ENCODE measurements at regions not wholly inside any gene's neighbourhood (a gene's known extent, or its start where the extent isn't known, plus 50 kb on each side); places are given as distances from the start of the nearest gene placed in this dataset.
"Not testable (repeated sequence)": the region's sequence is repeated elsewhere in the genome, so short reads cannot be mapped to it uniquely, and the experiment has no call there.

DNA sequence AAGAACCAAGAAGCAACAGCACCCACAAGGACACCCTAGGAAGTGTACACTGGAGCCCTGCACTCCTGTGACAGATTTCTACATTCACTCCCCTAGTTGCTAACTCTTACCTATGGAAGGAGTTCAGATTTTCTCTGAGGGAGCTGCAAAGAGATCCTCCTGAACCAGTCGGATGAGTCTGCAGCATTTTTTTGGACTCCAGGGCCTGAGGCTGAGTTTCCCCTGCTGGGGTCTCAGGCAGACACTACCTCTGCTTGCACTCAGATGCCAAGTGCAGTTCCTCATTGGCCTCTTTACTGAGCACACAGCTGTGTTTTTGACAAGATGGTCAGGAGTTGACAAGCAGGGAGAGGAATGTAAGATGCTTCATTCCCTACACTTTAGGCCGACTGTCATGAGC is 153.2 kb upstream of the RBM19 start:
- no peak for DNase-seq

DNA sequence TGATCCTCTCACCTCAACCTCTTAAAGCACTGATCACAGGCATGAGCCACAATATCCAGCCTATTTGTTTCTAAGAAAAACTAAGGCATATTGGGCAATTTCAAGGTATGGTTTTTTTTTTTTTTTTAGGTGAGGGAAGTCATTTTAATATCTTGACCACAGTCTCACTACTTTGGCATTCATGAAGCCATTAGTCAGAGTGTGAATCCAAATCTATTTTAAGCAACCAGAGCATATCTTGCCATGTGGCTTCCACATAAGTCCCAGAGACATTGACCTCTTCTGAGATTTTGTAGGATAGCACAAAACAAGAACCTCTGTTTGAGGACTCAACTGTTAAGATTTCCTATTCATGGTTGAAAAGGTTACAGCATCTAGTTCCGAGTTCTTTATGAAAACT is 130.3 kb upstream of the RBM19 start:
- no peak for DNase-seq

DNA sequence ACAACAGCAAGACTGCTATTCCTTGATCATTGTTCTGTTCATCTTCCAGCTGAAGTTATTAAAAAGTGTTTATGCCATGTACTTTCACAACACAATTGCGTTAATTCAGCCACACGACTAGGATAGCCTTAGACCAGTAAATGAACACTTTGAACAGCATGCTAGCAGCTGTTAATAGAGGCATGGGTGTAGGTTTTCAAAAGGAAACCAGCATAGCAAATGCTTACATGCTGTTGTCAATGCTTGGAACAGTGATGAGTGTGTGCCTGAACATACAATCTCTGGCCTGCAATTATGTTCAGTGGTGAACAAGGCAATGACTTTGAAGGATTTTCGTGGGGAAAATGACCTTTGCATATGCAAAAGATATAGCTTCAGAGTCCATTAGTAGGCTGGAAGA is 127.4 kb upstream of the RBM19 start:
- no peak for DNase-seq

DNA sequence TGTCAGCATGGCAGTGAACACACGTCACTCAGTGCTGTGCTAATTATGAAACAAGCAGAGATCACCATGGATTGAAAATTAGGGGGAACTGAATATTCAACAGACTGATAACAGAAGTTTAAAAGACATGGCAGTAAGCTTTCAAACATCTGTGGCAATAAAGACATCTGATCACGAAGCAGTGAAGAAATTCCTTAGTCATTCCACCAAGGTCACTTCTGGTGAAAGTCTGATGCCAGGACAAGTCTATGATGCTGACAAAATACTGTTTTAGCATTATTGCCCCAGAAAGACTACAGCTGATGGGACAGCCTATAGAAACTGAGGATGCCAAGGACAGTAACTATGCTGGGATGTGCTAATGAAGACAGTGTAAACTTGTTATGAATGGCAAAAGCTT is 126.9 kb upstream of the RBM19 start:
- DNase-seq = no peak

DNA sequence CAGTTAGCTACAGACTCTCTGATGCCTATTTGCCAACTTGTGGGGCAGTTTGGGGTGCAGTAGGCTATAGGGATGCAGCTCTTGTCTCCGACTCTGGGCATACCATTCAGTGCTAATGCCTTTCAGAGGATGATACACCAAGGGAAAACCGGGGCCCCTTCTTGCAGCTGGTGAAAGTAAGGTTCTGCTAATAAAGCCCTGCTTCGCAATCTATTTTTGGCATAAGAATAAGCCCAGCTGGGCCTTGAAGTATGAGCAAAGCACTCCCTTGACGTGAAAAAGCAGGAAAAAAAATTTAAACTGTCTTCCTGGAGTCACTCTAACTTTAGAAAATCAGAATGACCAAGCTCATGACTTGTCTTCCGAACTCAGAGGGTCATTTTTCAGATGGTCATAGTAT is 124.1 kb upstream of the RBM19 start:
- no peak for DNase-seq

DNA sequence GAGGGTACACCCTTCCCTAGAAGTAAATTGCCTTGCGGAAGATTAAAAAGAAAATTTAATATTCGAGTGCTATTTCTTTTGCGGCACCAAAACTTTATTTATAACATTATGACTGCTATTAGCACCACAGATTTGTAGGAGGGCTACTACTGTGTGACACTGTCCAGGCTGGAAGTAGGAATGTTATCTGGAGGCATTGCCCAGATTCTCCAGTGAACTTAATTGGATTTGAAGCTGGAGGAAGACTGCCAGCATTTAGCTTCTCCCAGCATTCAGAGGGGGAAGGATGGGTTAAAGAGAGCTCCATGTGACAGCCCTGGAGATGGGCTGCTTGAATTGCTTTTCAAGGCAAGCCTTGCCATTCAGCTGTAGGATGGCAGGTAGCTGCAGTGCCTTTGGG is 107.0 kb upstream of the RBM19 start:
- no peak for DNase-seq

DNA sequence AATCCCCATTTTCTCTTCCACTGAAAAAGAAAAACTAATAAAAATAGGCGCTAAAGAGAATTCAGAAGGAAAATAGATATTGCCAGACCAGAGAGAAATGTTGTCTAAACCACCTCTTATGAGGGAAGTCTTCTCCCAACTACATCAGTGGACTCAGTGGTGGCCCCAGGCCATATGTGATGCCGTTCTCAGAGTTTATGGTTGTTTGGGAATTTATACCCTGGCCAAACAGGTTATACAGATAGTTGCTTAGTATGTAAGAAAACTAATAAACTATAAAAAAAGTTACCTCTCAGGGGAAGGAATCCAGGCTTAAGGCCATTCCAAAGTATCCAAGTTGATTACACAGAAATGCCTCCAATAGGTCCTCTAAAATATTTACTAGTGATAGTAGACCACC is 103.4 kb upstream of the RBM19 start:
- DNase-seq = no peak

DNA sequence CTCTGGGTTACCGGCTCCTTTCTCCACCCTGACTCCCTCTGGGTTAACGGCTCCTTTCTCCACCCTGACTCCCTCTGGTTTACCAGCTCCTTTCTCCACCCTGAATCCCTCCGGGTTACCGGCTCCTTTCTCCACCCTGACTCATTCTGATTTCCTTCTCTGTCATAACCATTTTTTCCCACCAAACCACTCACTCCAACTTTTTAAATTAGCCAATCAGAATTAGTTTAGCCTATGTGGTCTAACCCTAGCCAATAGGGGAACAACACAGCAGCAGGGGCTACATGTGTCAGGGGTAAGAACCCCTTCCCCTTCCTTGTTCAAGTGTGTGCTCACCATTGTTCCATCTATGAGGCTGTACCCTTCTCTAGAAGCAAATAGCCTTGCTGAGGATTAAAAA is 98.4 kb upstream of the RBM19 start:
- no peak for DNase-seq

DNA sequence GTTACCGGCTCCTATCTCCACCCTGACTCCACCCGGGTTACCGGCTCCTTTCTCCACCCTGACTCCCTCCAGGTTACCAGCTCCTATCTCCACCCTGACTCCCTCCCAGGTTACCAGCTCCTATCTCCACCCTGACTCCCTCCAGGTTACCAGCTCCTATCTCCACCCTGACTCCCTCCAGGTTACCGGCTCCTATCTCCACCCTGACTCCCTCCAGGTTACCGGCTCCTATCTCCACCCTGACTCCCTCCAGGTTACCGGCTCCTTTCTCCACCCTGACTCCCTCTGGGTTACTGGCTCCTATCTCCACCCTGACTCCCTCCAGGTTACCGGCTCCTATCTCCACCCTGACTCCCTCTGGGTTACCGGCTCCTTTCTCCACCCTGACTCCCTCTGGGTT is 97.9 kb upstream of the RBM19 start:
- not testable (repeated sequence) for DNase-seq

DNA sequence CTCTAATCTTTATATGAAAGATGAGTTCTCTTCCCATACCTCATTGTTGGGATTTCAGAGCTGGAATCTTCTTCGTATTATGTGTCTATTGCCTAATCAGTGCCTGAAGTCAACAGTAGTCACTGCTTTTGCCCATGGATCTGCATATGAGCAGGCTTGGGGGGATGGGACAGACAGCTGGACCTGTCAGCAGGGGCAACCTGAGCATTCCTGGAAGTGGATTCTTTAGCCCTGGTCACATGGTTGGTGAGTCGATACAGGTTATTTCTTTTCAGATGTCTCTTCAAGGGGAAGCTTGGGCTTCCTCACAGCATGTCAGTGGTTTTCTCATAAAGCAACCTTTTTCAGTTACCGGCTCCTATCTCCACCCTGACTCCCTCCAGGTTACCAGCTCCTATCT is 97.3 kb upstream of the RBM19 start:
- no peak for DNase-seq

DNA sequence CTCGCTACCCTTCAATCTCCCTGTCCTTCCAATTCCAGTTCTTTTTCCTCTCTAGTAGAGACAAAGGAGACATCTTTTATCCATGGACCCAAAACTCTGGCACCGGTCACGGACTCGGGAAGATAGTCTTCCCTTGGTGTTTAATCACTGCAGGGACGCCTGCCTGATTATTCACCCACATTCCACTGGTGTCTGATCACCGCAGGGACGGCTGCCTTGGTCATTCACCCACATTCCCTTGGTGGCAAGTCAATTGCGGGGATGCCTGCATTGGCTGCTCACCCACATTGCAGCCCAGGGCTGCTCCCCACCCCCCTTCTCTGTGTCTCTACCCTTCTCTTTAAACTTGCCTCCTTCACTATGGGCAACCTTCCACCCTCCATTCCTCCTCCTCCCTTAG is 90.2 kb upstream of the RBM19 start:
- not testable (repeated sequence) for DNase-seq

DNA sequence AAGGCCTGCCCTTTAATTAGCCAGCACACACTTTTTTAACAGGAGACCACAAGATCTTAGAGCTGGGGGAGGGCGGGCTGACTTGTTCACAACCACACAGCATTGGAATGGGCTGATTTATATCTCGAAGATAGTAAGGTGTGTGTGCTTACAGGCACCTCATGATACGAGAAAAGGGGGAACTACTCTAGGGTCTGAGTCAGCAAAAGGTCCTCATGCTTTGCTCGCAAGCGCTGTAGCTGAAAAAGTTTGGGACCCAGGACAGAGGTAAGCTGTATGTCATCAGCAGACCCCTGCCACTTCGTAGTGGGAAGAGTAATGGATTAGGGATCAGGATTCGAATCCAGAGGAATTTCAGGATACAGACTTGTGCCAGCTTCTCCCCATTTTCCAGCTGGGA is 88.9 kb upstream of the RBM19 start:
- no peak for DNase-seq

DNA sequence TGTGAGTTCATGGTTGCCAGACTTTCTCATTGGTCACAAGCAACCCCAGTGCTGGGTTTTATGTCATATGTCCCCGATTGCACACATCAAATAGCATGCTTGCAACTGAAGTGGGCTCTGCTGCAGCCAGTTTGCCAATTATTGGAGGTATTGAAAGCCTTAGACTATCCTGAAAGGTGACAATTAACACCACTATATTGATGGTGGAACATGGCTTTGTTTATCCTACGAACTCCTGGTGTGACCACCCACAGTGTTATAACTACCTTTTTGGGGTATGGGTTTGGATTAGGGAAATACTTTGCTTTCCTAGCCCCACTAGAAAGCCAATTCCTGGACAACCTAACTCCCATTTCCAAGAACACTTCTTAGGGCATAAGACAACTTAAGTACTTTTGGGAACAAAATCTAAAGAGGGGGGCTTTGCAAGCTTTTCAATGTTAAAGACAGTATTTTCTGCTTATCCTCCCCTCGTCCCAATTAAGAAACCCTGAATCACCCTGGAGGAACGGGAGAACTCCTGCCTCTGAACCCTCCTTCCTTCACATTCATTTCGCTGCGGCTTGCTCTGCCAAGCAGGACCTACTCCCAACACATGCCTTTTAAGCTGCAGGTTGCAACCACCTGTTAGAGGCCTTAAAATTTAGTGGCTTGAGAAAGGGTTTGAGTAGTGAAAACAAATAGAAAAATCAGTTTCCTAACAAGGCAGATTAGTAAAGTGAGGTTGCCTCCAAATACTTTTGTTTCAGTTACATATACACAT is 80.3 kb upstream of the RBM19 start:
- no peak for DNase-seq

DNA sequence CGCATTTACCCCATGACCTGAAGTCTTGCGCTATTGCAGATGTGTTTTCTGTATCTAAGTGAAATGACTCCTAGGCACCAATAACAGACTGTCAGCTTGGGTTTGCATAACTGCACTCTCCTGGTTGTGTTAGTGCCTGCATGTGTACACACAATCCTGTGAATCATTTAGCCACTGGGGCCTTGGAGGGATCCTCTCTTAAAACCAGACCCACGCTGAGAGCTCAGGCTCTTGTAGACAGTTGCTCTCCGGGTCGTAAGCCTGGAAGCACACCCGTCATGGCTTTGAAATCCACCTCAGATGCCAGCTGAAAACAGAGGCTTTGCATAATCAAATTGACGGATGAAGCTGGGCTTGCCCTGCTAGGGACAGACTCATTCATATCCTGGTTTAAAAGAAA is 79.2 kb upstream of the RBM19 start:
- DNase-seq = no peak

DNA sequence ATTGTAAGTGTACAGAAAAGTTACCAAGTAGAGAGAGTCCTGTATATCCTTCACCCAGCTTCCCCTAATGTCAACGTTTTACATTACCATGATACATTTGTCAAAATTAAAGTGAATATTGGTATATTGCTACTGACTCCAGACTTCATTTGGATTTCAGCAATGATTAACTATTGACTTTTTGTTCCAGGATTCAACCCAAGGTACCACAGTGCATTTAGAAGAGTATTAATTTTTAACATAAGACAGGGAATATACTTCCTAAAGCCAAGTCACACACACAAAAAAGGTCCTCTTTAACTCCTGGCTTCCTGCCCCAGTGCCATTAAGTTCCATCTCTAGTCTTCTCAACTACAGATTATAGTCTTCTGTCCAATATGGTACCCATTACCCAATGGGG is 75.5 kb upstream of the RBM19 start:
- DNase-seq = no peak

DNA sequence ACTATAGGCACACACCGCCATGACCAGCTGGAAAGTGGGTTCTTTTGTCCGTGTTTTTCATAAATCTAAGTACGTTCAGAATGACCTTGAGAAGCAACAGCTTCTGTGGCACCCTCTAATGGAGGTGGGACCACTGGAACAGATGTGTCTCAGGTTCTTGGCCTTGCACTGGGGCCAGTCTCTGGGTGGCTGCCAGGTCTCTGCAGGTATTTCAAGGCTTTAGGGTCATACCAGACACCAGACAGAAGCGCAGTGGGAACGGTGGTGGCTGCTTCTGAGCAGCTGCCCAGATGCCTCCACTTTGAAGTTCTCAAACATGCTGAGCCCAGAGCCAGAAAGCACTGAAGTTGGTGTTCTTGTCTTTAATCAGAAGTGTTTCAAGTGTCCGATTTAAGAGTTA is 75.0 kb upstream of the RBM19 start:
- no peak for DNase-seq

DNA sequence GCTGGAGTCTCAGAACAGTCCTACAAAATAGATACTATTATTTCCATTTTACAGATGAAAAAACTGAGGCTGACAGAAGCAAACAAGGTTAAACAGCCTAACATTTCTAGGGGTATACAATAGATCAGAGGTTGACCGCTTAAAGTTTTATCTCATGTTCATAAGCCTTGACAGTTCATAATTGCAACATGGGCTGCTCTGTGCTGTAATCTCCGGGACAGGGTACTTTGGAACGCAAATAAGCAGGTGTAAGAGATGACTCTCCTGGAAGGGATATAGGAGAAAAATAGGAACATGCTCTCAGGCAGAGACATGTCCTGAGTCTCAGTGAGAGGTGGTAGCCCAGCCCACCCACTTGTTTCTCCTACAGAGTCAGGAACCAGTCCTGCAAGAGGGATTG is 72.8 kb upstream of the RBM19 start:
- DNase-seq = no peak

DNA sequence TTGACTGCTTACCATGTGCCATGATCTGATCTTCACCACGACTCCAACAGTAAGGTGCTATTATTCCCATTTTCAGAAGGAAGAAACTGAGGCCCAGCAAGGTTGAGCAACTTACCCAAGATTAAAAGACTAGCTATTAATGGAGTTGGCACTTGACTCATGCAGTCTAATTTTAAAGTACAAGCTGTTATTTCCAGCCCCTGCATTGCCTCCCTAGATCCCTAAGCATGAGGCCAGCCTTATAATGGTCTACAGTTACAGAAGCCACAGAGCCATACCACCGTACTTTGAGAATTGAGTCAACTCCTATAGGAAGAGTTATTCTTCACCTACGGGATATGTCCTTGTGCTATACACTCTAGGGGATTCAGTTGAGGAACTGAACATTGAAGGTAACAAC is 66.7 kb upstream of the RBM19 start:
- no peak for DNase-seq

DNA sequence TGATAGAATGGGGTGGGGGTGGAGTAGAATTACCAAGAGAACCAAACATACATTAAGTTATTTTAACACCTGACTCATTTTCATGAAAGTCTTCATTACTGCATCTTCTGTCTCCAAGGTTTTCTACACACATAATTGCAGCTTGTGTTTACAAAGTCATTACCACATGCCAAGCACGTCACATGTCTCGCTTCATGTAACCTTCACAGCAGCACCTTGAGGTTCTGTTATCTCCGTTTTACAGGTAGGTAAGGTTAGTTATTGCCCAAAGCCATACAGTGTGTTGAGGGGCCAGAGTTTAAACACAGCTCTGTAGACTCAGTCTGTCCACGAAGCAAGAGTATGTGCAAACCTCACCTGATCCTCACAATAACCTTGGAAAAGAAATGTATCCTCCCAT is 64.3 kb upstream of the RBM19 start:
- no peak for DNase-seq

DNA sequence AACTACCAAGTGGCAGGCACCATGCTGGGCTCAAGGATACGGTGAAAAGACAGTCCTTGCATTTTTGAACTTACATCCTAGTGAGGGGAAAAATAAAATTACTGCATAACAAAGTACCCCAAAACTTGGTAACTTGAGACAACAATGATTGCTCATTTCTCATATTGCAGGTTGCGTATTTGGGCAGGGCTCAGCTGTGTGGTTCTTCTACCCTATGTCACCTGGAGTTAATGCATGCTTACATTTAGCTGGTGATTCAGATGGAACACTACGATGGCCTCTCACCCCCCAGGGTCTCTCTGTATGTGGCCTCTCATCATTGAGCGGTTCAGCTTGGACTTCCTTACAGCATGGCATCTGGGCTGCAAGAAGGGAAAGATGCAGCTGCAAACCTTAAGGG is 60.7 kb upstream of the RBM19 start:
- DNase-seq = no peak

DNA sequence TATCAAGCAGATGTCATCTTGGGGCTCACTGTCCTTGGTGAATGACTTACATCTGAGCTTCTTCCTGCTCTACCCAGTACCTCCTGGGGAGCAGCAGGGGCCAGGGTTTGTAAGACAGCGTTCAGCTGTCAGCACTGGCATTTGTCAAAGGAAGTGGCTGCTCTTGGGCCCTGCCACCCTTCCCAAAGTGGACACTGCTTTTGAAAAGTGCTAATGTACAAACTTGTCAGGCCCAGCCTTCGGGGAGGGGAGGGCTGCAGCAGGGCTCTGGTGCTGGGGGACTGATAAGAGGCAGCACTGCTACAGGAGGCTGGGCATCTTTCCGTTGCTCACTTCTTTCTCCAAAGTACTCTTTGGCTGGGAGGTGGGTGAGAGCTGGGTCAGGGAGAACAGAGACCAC is 59.8 kb upstream of the RBM19 start:
- no peak for DNase-seq

DNA sequence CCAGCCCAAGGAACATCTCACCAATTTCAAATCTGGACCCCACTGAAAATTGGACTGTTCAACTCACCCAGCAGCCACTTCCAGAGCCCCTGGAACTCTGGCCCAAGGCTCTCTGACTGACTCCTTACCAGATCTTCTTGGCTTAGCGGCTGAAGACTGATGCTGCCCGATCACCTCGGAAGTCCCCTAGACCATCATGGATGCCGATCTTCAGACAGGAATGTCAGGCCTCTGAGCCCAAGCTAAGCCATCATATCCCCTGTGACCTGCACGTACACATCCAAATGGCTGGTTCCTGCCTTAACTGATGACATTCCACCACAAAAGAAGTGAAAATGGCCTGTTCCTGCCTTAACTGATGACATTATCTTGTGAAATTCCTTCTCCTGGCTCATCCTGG is 56.0 kb upstream of the RBM19 start:
- not testable (repeated sequence) for DNase-seq

DNA sequence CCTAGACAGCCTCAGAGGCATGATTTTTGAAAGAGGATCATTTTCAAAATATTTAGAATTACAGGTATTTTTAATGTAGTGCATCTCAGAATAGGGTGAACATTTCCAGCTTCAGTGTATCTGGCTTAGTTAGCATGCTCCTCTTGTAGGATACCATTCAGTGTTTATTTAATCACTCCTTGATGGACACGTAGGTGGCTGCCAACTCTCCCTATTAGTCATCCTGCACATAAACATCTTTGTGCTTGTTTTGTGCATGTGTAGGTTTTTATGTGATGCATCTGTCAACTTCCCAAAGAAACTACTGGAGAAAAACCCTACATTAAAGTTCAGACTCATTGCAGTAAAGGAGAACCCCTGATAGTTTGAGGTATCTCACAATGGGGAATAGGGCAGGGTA is 52.5 kb upstream of the RBM19 start:
- no peak for DNase-seq
